T-helper 1 cell (primary cell): ENCODE measurements at regions not wholly inside any gene's neighbourhood (a gene's known extent, or its start where the extent isn't known, plus 50 kb on each side); places are given as distances from the start of the nearest gene placed in this dataset.

Experiments
- DNase-seq, 5 donors: peaks; one replicate each; pipeline ENCODE4 v3.0.0-alpha.2; 2012 to 2020

- peak; percentile 40 to 86 (median 61) for DNase-seq
Measured at GRCh38 chr4:17336524-17336961, 175.3 kb downstream of the QDPR start.

- DNase-seq = no peak
Measured at GRCh38 chr4:17336069-17336468, 175.8 kb downstream of the QDPR start.

- DNase-seq = no peak
Measured at GRCh38 chr4:17335371-17335770, 176.5 kb downstream of the QDPR start.

- DNase-seq = no peak
Measured at GRCh38 chr4:17332478-17332877, 179.4 kb downstream of the QDPR start.

- DNase-seq = no peak
Measured at GRCh38 chr4:17329046-17329445, 182.8 kb downstream of the QDPR start.

GRCh38 chr4:17328141-17328815 lies 183.6 kb downstream of the QDPR start:
- DNase-seq = no peak

- DNase-seq = no peak
Measured at GRCh38 chr4:17327591-17327990, 184.3 kb downstream of the QDPR start.

GRCh38 chr4:17326756-17327155 lies 185.1 kb downstream of the QDPR start:
- no peak for DNase-seq

- no peak for DNase-seq
Measured at GRCh38 chr4:17325098-17325497, 186.8 kb downstream of the QDPR start.

GRCh38 chr4:17324386-17324830 lies 187.5 kb downstream of the QDPR start:
- DNase-seq = peak in 3 of 5 donors; percentile 12 to 35 (median 17)

- DNase-seq = no peak
Measured at GRCh38 chr4:17323554-17324385, 188.1 kb downstream of the QDPR start.

- DNase-seq = no peak
Measured at GRCh38 chr4:17322514-17322913, 189.4 kb downstream of the QDPR start.

GRCh38 chr4:17320046-17320445 lies 191.8 kb downstream of the QDPR start:
- no peak for DNase-seq

- no peak for DNase-seq
Measured at GRCh38 chr4:17317526-17317925, 194.4 kb downstream of the QDPR start.

GRCh38 chr4:17316566-17316965 lies 195.3 kb downstream of the QDPR start:
- DNase-seq = no peak

- no peak for DNase-seq
Measured at GRCh38 chr4:17315459-17315858, 196.4 kb downstream of the QDPR start.

- DNase-seq = no peak
Measured at GRCh38 chr4:17313194-17313593, 198.7 kb downstream of the QDPR start.

GRCh38 chr4:17310269-17310652 lies 201.6 kb downstream of the QDPR start:
- DNase-seq = no peak

GRCh38 chr4:17309567-17310268 lies 202.2 kb downstream of the QDPR start:
- DNase-seq = no peak

- DNase-seq = no peak
Measured at GRCh38 chr4:17301869-17302268, 210.0 kb downstream of the QDPR start.

- DNase-seq = no peak
Measured at GRCh38 chr4:17301266-17301665, 210.6 kb downstream of the QDPR start.

GRCh38 chr4:17296921-17297890 lies 214.7 kb downstream of the QDPR start:
- DNase-seq = no peak
